Iris pigment epithelial cell (primary cell): ENCODE measurements at regions not wholly inside any gene's neighbourhood (a gene's known extent, or its start where the extent isn't known, plus 50 kb on each side); places are given as distances from the start of the nearest gene placed in this dataset.
"Not testable (repeated sequence)": the region's sequence is repeated elsewhere in the genome, so short reads cannot be mapped to it uniquely, and the experiment has no call there.

Source experiments
- DNase-seq: peaks from one replicate; pipeline ENCODE4 v3.0.0-alpha.2; 2011; ENCODE audit warnings: low read depth

GRCh38 chr13:76659074-76659473, 227.1 kb downstream of the KCTD12 start:
- DNase-seq = not testable (repeated sequence)

DNA sequence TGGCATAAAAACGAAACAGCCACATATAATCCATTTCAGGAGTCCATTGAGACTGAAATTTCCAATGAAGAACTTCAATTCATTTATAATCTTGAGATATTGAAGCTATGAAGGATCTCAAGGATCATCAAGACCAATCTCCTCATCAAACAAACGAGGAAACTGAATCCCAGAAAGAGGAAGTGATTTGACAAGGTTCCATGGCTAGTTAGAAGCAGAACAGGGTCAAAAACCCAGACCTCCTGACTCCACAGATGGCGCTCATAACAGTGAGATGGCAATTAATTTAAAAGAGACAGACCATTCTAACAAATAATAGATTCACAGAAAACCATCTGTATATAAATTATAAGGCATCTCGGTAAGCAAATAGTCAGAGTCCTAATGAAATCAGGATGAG, 229.7 kb downstream of the KCTD12 start:
- no peak for DNase-seq

DNA sequence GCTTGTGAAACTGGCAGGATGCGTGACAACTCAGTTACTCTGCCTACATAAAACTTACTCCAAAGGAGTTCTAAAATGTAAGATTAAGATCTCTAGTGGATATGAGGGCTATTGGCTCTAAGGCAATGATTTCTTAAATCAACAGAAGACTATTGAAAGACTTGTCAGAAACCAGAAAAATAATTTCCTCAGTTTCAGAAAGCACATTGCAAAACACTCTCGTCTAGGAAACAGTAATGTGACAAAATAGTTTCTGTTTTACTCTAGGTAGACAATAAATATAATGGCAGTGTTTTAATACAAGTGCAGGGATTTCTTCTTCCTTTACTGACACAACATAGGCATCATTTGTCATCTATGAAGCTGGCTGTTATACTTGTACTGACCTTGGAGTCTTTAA, 230.1 kb downstream of the KCTD12 start:
- DNase-seq = no peak

GRCh38 chr13:76654263-76654662, 231.9 kb downstream of the KCTD12 start:
- no peak for DNase-seq

- no peak for DNase-seq
Measured at GRCh38 chr13:76651286-76651685, 234.9 kb downstream of the KCTD12 start.

- DNase-seq = no peak
Measured at GRCh38 chr13:76647550-76647949, 238.7 kb downstream of the KCTD12 start.

DNA sequence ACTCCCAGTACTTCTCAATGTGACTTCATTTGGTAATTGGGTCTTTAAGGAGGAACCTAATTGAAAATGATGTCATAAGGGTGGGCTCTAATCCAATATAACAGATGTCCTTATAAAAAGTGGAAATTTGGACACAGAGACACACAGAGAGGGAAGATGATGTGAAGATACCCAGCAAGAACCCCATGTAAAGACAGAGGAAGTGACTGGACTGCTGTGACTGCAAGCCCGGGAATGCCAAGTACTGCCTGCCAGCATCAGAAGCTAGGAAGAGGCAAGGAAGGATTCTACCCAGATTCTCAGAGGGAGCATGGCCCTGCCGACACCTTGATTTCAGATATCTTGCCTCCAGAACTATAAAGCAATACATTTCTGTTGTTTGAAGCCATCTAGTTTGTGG, 239.3 kb downstream of the KCTD12 start:
- no peak for DNase-seq

DNA sequence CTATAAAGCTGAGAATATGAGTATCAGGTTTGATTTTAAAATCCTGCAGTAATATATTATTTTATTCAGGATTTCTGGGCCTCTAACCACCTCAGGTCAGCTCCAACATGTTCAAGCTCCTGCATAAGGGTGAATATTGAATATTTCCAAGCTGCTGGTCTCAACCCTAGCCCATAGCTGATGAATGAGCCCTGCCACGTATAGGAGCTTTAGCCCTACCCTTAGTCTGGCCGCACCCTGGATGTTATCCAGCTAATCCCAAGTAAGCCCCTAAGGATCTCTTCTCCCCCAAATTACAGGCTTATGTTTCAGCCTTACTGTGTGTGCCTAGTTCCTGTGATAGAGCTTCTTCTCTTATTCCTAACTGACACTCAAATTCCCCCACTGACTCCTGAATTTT, 240.6 kb downstream of the KCTD12 start:
- no peak for DNase-seq

GRCh38 chr13:76644906-76645305, 241.3 kb downstream of the KCTD12 start:
- DNase-seq = no peak

- no peak for DNase-seq
Measured at GRCh38 chr13:76643596-76643995, 242.6 kb downstream of the KCTD12 start.

- DNase-seq = peak; percentile 39
Measured at GRCh38 chr13:76641056-76641455, 245.1 kb downstream of the KCTD12 start.

DNA sequence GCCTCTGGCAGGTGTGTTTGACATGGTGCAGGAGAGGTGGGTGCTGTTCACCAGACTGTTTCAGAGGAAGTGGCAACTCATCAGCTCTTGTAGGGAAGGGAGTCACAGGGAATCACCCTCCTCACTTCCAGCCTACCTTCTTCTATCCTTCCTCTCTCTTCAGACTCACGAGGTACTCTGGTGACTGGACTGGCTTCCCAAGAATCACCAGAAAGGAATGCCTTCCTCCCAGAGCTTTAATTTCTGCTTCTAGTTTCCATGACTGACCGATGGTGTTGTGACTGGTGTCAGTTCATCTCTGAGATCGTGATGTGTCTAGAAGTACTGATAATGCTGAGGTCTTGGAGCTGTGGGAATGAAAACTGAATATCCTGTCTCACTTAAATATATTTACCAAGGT, 247.3 kb downstream of the KCTD12 start:
- DNase-seq = peak; percentile 44

DNA sequence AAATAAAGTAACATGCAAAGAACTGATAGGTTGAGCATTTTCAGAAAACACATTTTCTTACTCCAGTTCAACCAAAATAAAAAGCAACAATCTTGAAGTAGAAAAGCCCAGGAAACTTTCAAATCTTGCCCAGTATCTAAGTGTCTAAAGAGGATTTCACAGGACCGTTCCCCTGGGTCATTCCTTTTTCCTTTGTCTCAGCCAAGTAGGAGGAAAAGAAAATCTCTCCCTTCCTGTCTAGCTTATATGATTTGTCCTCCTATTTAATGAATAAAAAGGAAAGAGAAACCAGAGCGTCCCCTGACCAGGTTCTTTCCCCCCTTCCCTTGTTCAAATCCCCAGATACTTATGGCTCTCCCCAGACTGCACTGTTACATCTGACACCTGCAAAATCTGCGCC, 248.0 kb downstream of the KCTD12 start:
- DNase-seq = no peak

GRCh38 chr13:76637641-76638141, 248.5 kb downstream of the KCTD12 start:
- DNase-seq = peak; percentile 74

GRCh38 chr13:76636829-76637228, 249.4 kb downstream of the KCTD12 start:
- DNase-seq = no peak

GRCh38 chr13:76635232-76636230, 250.7 kb downstream of the KCTD12 start:
- DNase-seq = no peak

DNA sequence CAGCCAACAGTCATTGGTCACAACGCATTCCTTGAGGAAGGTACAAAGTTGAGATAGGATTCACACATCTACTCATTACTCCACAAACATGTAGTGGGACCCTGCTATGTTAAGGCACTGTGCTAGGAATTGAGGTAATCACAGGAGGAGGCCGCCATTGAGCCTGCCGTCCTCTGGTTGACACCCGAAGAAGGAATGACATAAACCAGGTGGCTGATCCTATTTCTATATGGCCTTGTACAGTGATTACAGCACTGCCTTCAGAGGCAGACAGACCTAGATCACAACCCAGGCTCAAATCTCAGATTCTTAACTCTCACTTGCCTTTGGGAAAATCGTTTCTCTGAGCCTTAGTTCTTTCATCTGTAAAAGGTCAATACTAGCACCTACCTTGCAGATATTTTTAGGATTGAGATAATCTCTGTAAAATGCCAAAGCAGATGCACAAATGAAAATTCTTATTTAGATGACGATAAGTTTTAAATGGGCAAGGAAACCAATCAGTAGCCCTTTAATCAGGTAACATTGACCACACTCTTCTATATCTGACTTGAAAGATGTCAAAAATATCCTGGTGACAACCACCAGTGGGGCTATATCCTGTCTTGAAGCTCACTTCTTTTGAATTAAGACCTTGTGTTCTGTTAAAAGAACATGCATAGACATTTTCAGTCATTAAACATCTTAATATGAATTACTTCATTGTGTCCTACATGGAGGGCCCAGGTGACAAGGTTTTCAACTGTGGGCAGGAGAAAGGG, 251.6 kb downstream of the KCTD12 start:
- DNase-seq = no peak

- DNase-seq = no peak
Measured at GRCh38 chr13:76632401-76633044, 253.7 kb downstream of the KCTD12 start.

DNA sequence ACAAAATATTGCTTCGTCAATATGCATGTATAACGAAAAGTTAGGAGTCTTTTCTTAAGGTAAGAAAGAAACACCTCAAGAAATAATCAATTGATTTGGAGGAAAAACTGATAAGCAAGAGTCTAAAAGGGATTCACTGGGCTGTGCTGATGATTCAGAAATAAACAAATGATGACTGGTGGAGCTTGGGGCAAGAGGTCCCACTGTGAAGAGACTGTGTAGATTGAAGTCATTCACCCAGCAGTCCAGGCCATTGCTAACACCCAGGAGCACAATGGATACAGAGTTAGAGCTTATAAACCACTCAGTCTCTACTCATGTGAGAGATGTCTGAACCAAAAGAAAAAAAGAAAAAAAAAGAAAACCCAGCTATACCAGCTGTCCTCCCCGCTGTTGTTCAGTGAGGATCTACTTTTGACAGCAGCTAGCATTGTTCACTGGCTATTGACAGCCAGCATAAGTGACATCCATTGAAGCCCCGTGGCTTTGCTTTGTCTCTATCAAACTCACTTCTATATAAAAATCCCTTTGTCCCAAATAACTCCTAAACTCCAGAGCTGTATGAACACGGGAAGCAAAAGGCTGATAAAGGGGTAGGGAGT, 255.5 kb downstream of the KCTD12 start:
- DNase-seq = peak; percentile 31

GRCh38 chr13:76622315-76623040, 263.7 kb downstream of the KCTD12 start:
- DNase-seq = peak; percentile 76

GRCh38 chr13:76621705-76622104, 264.5 kb downstream of the KCTD12 start:
- DNase-seq = no peak
